Caki2 (cell line): ENCODE measurements at regions not wholly inside any gene's neighbourhood (a gene's known extent, or its start where the extent isn't known, plus 50 kb on each side); places are given as distances from the start of the nearest gene placed in this dataset.
"Not testable (repeated sequence)": the region's sequence is repeated elsewhere in the genome, so short reads cannot be mapped to it uniquely, and the experiment has no call there.

Experiments
- DNase-seq: peaks from one replicate; pipeline ENCODE4 v3.0.0-alpha.2; 2015; ENCODE audit warnings: low read depth
- in situ Hi-C: cut with HindIII; loops from 2 replicates; pipeline ENCODE4 v1.10.0; 2016; ENCODE audit warnings: low sequenced_read_pairs, low pct_unique_long_range_greater_than_20kb, mixed read lengths

DNA sequence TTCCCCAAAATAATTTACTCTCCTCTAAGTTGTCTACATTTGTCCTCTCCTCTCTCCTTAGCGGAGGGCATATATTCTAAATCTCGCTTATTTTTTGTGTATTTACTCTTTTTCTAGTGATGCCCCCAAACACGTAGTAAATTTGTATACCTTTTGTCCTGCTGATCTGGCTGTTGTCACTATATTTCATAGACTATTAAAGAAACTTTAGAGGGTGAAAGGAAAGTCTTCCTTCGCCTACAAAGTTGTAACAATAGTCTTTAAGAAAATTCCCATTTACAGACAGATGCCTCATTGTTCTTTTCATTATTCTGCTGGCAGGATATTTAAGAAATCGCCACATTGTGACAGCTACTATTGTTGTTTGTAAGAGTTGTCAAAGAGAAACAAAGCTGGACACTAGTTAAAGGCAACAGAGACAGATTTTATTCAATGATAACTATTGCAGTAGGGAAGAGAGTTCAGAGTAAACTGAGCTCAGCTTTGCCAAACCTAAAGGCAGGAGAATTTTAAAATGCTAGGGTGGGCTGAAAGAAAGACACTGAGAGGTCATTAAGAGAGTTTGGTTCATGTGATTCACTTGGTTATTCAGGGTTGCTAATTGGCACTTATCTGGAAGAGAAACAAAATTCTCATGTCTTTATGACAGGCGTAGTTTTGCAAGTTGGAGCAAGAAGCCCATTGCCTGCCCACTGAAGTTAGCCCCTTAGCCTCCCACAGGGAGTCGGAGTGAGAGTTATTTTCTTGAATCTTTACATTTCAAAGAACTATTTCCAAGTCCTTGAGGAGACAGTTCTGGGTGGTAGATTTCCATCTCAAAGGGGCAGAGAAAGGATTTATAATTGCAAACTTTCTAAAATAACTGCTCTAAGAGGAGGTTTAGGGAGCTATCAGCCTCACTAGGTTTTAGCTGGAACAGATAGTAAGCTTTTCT is 1272.5 kb upstream of the SEL1L start:
- no peak for DNase-seq
- in situ Hi-C loops: no loop called here

DNA sequence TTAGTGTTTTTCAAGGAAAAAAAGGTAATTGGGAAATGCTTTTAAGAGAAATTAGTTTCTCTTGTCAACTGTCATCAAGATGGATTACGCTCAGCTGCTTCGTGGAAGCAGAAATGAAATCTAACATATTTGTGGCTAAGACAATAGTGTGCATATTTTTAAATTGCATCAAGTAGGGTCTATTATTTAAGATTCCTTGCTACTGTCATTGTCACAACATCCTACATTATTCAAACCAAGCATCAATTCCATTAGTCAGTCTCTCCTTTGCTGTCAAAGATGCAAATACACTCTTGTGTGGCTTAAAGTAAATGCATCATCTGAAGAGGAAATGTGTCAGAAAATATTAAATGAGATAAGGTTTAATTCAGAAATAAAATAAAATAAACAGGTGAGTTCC is 1277.6 kb upstream of the SEL1L start:
- in situ Hi-C loops: no loop called here

GRCh38 chr14:82814339-82814738 is 1280.7 kb upstream of the SEL1L start:
- in situ Hi-C loops, DNase-seq: not testable (repeated sequence)

More for the DNA sequence above, 1277.6 kb upstream of the SEL1L start:
- no peak for DNase-seq

DNA sequence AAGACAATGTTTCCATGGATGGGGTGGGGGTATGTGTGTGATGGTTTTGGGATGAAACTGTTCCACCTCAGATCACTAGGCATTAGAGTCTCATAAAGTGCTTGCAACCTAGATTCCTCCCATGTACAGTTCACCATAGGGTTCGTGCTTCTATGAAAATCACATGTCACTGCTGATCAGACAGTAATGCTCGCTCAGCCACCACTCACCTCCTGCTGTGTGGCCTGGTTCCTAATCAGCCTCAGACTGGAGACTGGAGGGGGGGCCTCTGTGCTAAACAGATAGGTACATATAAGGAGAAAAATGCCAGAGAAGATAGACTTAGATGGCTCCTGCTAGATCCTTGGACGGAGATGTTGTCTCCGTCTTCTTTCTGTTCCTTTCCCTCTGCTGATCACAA is 1296.9 kb upstream of the SEL1L start:
- in situ Hi-C loops: no loop called here
- DNase-seq: no peak

- in situ Hi-C loops: no loop called here
- DNase-seq: no peak
These were observed 1302.8 kb upstream of the SEL1L start for GRCh38 chr14:82836256-82836950.

GRCh38 chr14:82837611-82838140 is 1304.0 kb upstream of the SEL1L start:
- in situ Hi-C loops: no loop called here
- no peak for DNase-seq

GRCh38 chr14:82850576-82850975 is 1316.9 kb upstream of the SEL1L start:
- in situ Hi-C loops: no loop called here
- no peak for DNase-seq

GRCh38 chr14:82854131-82854530 is 1320.5 kb upstream of the SEL1L start:
- DNase-seq: no peak
- in situ Hi-C loops: no loop called here

DNA sequence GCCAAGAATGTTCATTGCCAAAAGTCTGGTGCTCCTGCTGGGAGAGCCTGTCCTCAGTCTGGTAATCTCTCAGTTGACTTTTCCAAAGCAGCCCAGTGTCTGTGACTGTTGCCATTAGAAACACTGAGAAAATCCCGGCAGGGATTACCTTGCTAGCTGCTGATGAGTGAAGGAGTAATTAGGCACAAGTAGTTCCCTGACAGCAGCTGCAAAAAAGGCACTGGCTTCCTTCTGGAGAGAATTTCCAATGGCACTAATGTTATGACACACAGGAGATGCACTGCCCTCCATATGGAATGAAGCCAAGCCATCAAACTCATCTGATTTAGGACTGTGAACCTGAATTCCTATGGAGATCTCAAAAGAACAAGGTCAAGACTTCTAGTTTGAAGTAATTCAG is 1321.2 kb upstream of the SEL1L start:
- DNase-seq: no peak
- in situ Hi-C loops: no loop called here

DNA sequence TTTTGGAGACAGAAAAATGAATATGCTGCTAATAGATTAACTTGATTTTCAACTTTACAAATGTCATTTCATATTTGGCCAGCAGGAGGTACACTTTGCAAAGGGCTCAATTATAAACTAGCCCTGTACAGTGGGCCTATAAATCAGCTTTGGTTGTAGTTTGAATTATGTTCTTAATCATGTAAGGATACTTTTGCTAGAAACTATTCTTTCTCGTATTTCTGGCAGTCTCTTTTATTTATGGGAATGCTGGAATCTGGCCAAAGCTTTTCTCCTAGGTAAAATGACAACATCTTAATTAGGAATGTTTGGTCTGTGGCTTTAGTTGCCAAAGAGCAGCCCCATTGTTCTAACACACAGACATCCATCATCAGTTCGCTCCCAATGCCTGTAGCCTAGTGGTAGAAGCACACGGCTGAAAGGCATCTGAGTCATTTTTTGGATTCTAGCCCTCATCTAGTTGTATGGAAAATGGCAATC is 1322.3 kb upstream of the SEL1L start:
- in situ Hi-C loops: no loop called here

DNA sequence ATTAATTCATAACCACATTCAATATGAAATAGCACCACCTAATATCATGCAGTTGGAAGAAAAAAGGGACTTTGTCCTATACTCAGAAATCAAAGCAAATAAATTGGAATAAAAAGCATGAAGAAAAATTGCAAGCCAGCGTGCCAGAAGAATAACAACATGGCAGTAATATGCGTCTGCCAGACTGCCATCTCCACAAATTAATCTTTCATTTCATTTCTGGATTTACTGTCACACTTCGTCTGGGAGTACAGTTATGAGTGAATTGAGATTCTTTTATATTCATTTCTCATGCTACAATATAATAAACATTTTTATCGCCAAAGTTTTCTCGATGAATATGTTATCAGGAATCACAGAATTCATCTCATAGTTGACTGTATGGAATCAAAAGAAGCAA is 1327.7 kb upstream of the SEL1L start:
- in situ Hi-C loops: no loop called here
- no peak for DNase-seq

More for the DNA sequence above, 1322.3 kb upstream of the SEL1L start:
- no peak for DNase-seq

DNA sequence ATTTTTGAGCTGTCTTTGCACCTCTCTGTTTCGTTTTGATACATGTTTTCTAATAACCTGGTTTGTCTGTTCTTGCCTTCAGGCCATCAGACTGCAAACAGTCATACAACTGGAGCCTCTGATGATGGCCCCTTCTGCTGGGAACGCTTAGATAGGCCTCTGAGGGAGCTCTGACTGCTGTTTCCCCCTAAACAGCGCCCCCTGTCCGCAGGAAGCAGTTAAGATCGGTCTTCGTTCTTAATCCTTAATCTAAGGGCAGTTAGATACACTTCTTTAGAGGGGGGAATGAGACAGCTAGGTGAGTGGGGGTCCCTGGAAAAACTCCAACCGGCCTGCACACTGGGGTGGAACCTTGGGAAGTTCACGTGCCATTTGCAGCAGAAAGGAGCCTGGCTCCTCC is 1338.8 kb upstream of the SEL1L start:
- DNase-seq: no peak
- in situ Hi-C loops: no loop called here

DNA sequence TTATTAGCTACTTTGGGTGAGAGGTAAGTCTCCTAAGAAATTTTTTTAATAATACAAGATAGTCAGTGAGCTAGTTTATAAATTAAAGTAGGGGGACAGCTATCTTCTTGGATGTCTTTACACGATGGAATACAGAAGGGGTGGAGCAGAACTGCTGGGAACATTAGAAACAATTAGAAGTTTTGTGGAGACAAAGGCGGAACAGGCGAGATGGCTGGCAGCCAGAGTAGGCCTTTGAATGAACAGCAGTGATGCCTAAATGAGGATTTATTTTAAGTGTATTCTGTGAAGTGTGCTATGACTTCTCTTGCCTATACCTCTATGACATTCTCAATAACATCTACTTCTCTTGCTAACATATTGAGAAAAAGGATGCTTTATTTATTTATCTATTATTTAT is 1345.3 kb upstream of the SEL1L start:
- no peak for DNase-seq

GRCh38 chr14:82879949-82880535 is 1346.4 kb upstream of the SEL1L start:
- in situ Hi-C loops: no loop called here
- DNase-seq: no peak

More for the DNA sequence above, 1345.3 kb upstream of the SEL1L start:
- in situ Hi-C loops: no loop called here

GRCh38 chr14:82886670-82887069 is 1353.0 kb upstream of the SEL1L start:
- in situ Hi-C loops: no loop called here

DNA sequence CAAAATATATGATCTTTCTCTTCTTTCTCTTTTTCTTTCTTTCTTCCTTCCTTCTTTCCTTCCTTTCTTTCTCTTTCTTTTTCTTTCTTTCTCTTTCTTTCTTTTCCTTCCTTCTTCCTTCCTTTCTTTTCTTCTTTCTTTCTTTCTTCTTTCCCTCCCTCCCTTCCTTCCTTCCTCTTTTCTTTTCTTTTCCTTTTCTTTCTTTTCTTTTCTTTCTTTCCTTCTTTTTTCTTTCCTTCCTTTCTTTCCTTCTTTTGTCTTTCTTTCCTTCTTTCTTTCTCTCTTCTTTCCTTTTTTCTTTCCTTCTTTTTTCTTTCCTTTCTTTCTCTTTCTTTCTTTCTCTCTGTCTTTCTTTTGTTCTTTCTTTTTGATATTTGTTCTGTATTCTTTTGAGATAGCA is 1356.0 kb upstream of the SEL1L start:
- in situ Hi-C loops: no loop called here
- no peak for DNase-seq

More at GRCh38 chr14:82886670-82887069, 1353.0 kb upstream of the SEL1L start:
- DNase-seq: no peak

- in situ Hi-C loops: no loop called here
- DNase-seq: no peak
These were observed 1362.8 kb upstream of the SEL1L start for GRCh38 chr14:82896476-82896875.

- in situ Hi-C loops: no loop called here
- no peak for DNase-seq
These were observed 1364.0 kb upstream of the SEL1L start for GRCh38 chr14:82897469-82898308.
